ENCODE measurements at regions not wholly inside any gene's neighbourhood (a gene's known extent, or its start where the extent isn't known, plus 50 kb on each side); places are given as distances from the start of the nearest gene placed in this dataset.
"Not testable (repeated sequence)": the region's sequence is repeated elsewhere in the genome, so short reads cannot be mapped to it uniquely, and the experiment has no call there.

- H3K27ac Mint-ChIP-seq: no peak overlapping the region
- DNase-seq: no peak
- H3K4me1 Mint-ChIP-seq: no peaks in the 10 kb centered on the region
- no peaks in the 10 kb centered on the region for H3K36me3 Mint-ChIP-seq
- H3K9me3 Mint-ChIP-seq: peaks cover 0 to 2% (median 0%) of the 10 kb centered on the region in 6 donors
- H3K27me3 Mint-ChIP-seq (ENCODE audit: low read depth in 3 of 3): peaks cover 0 to 5% (median 4%) of the 10 kb centered on the region in 3 donors
- no peak overlapping the region for H3K4me3 Mint-ChIP-seq
Observed at GRCh38 chr16:47925811-47926460, 229.9 kb downstream of the ABCC12 start.

- DNase-seq: no peak
Observed at GRCh38 chr16:47924950-47925349, 230.8 kb downstream of the ABCC12 start.

GRCh38 chr16:47921535-47921934, 234.3 kb downstream of the ABCC12 start:
- H3K27ac Mint-ChIP-seq: no peak overlapping the region
- no peaks in the 10 kb centered on the region for H3K4me1 Mint-ChIP-seq
- H3K27me3 Mint-ChIP-seq (ENCODE audit: low read depth in 3 of 3): peaks cover 0 to 5% (median 2%) of the 10 kb centered on the region in 3 donors
- no peak overlapping the region for H3K4me3 Mint-ChIP-seq
- DNase-seq: no peak
- peaks cover 0 to 2% (median 0%) of the 10 kb centered on the region in 6 donors for H3K9me3 Mint-ChIP-seq
- H3K36me3 Mint-ChIP-seq: no peaks in the 10 kb centered on the region

More at GRCh38 chr16:47924950-47925349, 230.8 kb downstream of the ABCC12 start:
- H3K36me3 Mint-ChIP-seq: no peaks in the 10 kb centered on the region
- H3K4me1 Mint-ChIP-seq: no peaks in the 10 kb centered on the region
- H3K27ac Mint-ChIP-seq: no peak overlapping the region
- peaks cover 0 to 2% (median 0%) of the 10 kb centered on the region in 6 donors for H3K9me3 Mint-ChIP-seq
- no peak overlapping the region for H3K4me3 Mint-ChIP-seq
- peaks cover 0 to 5% (median 4%) of the 10 kb centered on the region in 3 donors for H3K27me3 Mint-ChIP-seq (ENCODE audit: low read depth in 3 of 3)

GRCh38 chr16:47920709-47921108, 235.1 kb downstream of the ABCC12 start:
- Mint-ChIP-seq H3K4me1 (no peaks in the 10 kb centered on the region), H3K9me3 (peaks cover 0 to 5% (median 0%) of the 10 kb centered on the region in 6 donors), H3K36me3 (no peaks in the 10 kb centered on the region), H3K27ac (no peak overlapping the region), H3K4me3 (no peak overlapping the region), H3K27me3 (ENCODE audit: low read depth in 3 of 3) (peaks cover 0 to 5% (median 2%) of the 10 kb centered on the region in 3 donors)
- no peak for DNase-seq

GRCh38 chr16:47917118-47917517, 238.7 kb downstream of the ABCC12 start:
- H3K4me1 Mint-ChIP-seq: no peaks in the 10 kb centered on the region
- H3K36me3 Mint-ChIP-seq: no peaks in the 10 kb centered on the region
- H3K27ac Mint-ChIP-seq: no peak overlapping the region
- H3K9me3 Mint-ChIP-seq: peaks cover 0 to 5% (median 2%) of the 10 kb centered on the region in 6 donors
- H3K4me3 Mint-ChIP-seq: no peak overlapping the region
- no peak for DNase-seq
- H3K27me3 Mint-ChIP-seq (ENCODE audit: low read depth in 3 of 3): peaks cover 0 to 3% (median 0%) of the 10 kb centered on the region in 3 donors

GRCh38 chr16:47916266-47916665, 239.5 kb downstream of the ABCC12 start:
- no peaks in the 10 kb centered on the region for H3K27me3 Mint-ChIP-seq (ENCODE audit: low read depth in 3 of 3)
- no peaks in the 10 kb centered on the region for H3K4me1 Mint-ChIP-seq
- DNase-seq: no peak
- H3K27ac Mint-ChIP-seq: no peak overlapping the region
- peaks cover 0 to 5% (median 3%) of the 10 kb centered on the region in 6 donors for H3K9me3 Mint-ChIP-seq
- no peak overlapping the region for H3K4me3 Mint-ChIP-seq
- H3K36me3 Mint-ChIP-seq: no peaks in the 10 kb centered on the region

- H3K27ac Mint-ChIP-seq: no peak overlapping the region
- no peak overlapping the region for H3K4me3 Mint-ChIP-seq
- H3K36me3 Mint-ChIP-seq: no peaks in the 10 kb centered on the region
- H3K9me3 Mint-ChIP-seq: peaks cover 0 to 9% (median 2%) of the 10 kb centered on the region in 6 donors
- peaks cover 2 to 3% (median 2%) of the 10 kb centered on the region in 3 donors for H3K27me3 Mint-ChIP-seq (ENCODE audit: low read depth in 3 of 3)
- no peaks in the 10 kb centered on the region for H3K4me1 Mint-ChIP-seq
- no peak for DNase-seq
Observed at GRCh38 chr16:47907109-47907508, 248.7 kb downstream of the ABCC12 start.

- DNase-seq: no peak
- no peak overlapping the region for H3K4me3 Mint-ChIP-seq
- H3K4me1 Mint-ChIP-seq: no peaks in the 10 kb centered on the region
- no peaks in the 10 kb centered on the region for H3K36me3 Mint-ChIP-seq
- H3K27me3 Mint-ChIP-seq (ENCODE audit: low read depth in 3 of 3): peaks cover 1 to 2% (median 2%) of the 10 kb centered on the region in 3 donors
- no peak overlapping the region for H3K27ac Mint-ChIP-seq
- H3K9me3 Mint-ChIP-seq: peaks cover 0 to 12% (median under 1%) of the 10 kb centered on the region in 6 donors
Observed at GRCh38 chr16:47905771-47906170, 250.0 kb downstream of the ABCC12 start.

GRCh38 chr16:47904691-47905090, 251.1 kb downstream of the ABCC12 start:
- no peak for DNase-seq
- Mint-ChIP-seq H3K27ac (no peak overlapping the region), H3K9me3 (peaks cover 0 to 12% (median 2%) of the 10 kb centered on the region in 6 donors), H3K4me3 (no peak overlapping the region), H3K36me3 (no peaks in the 10 kb centered on the region), H3K4me1 (no peaks in the 10 kb centered on the region), H3K27me3 (ENCODE audit: low read depth in 3 of 3) (peaks cover 1 to 2% (median 2%) of the 10 kb centered on the region in 3 donors)

GRCh38 chr16:47903470-47903869, 252.3 kb downstream of the ABCC12 start:
- Mint-ChIP-seq H3K36me3 (no peaks in the 10 kb centered on the region), H3K27ac (no peak overlapping the region), H3K4me1 (no peaks in the 10 kb centered on the region), H3K9me3 (peaks cover 0 to 12% (median 4%) of the 10 kb centered on the region in 6 donors), H3K27me3 (ENCODE audit: low read depth in 3 of 3) (peaks cover 0 to 2% (median 1%) of the 10 kb centered on the region in 3 donors), H3K4me3 (no peak overlapping the region)
- no peak for DNase-seq

GRCh38 chr16:47897105-47897504, 258.7 kb downstream of the ABCC12 start:
- not testable (repeated sequence) for DNase-seq; H3K27ac Mint-ChIP-seq; H3K4me1 Mint-ChIP-seq; H3K27me3 Mint-ChIP-seq (ENCODE audit: low read depth in 3 of 3); H3K4me3 Mint-ChIP-seq; H3K36me3 Mint-ChIP-seq
- H3K9me3 Mint-ChIP-seq: peaks cover 0 to 11% (median 2%) of the 10 kb centered on the region in 6 donors

- H3K36me3 Mint-ChIP-seq: no peaks in the 10 kb centered on the region
- no peak overlapping the region for H3K27ac Mint-ChIP-seq
- peaks cover 0 to 9% (median 2%) of the 10 kb centered on the region in 6 donors for H3K9me3 Mint-ChIP-seq
- H3K27me3 Mint-ChIP-seq (ENCODE audit: low read depth in 3 of 3): peaks cover 0 to 4% (median 3%) of the 10 kb centered on the region in 3 donors
- no peak for DNase-seq
- H3K4me1 Mint-ChIP-seq: no peaks in the 10 kb centered on the region
- no peak overlapping the region for H3K4me3 Mint-ChIP-seq
Observed at GRCh38 chr16:47895146-47895545, 260.6 kb downstream of the ABCC12 start.

GRCh38 chr16:47892999-47893398, 262.8 kb downstream of the ABCC12 start:
- peaks cover 2 to 6% (median 2%) of the 10 kb centered on the region in 3 donors for H3K27me3 Mint-ChIP-seq (ENCODE audit: low read depth in 3 of 3)
- peaks cover 0 to 4% (median 0%) of the 10 kb centered on the region in 3 donors for H3K36me3 Mint-ChIP-seq
- no peak overlapping the region for H3K4me3 Mint-ChIP-seq
- H3K4me1 Mint-ChIP-seq: no peaks in the 10 kb centered on the region
- no peak for DNase-seq
- H3K9me3 Mint-ChIP-seq: peaks cover 0 to 6% (median 2%) of the 10 kb centered on the region in 6 donors
- no peak overlapping the region for H3K27ac Mint-ChIP-seq

GRCh38 chr16:47888734-47889133, 267.1 kb downstream of the ABCC12 start:
- Mint-ChIP-seq H3K9me3 (peaks cover 0 to 4% (median 2%) of the 10 kb centered on the region in 6 donors), H3K4me3 (no peak overlapping the region), H3K27ac (no peak overlapping the region), H3K36me3 (peaks cover 0 to 4% (median 0%) of the 10 kb centered on the region in 3 donors), H3K27me3 (ENCODE audit: low read depth in 3 of 3) (peaks cover 0 to 6% (median 2%) of the 10 kb centered on the region in 3 donors), H3K4me1 (no peaks in the 10 kb centered on the region)
- no peak for DNase-seq

Data from immature natural killer cell (primary cell).